GM10248 (cell line): ENCODE measurements at regions not wholly inside any gene's neighbourhood (a gene's known extent, or its start where the extent isn't known, plus 50 kb on each side); places are given as distances from the start of the nearest gene placed in this dataset.

Experiments
- CTCF ChIA-PET: fragments of 300-600 bp; sonication (Branson Sonifier 250); formaldehyde crosslinking; extraction: SDS; loops from one replicate; lab custom pipeline; 2021; ENCODE audit warnings: antibody characterized with exemption; lab: Yijun Ruan, JAX
- POLR2A ChIA-PET: fragments of 350-650 bp; sonication (Branson Sonifier 250); formaldehyde crosslinking; extraction: SDS; loops from one replicate; lab custom pipeline; 2020; ENCODE audit warnings: antibody characterized with exemption; lab: Yijun Ruan, JAX
- DNase-seq: peaks from one replicate; pipeline ENCODE4 v3.0.0; 2012; ENCODE audit errors: extremely low spot score
- CTCF ChIP-seq: IDR thresholded peaks from 2 replicates; pipeline ENCODE4 v1.5.1; 2012; ENCODE audit warnings: mild to moderate bottlenecking, low read depth; ENCODE audit errors: extremely low read depth, missing control alignments, control extremely low read depth

- POLR2A ChIA-PET, result no interaction called here
- CTCF ChIA-PET, result no interaction called here
- no peak for TF ChIP-seq CTCF
- no peak for DNase-seq
These were observed 190.4 kb upstream of the GAS1 start for GRCh38 chr9:87137718-87138117.

GRCh38 chr9:87138128-87139040 lies 191.1 kb upstream of the GAS1 start:
- no peak for TF ChIP-seq CTCF
- ChIA-PET POLR2A (no interaction called here), CTCF (no interaction called here)
- DNase-seq, result no peak

GRCh38 chr9:87139099-87139730 lies 191.9 kb upstream of the GAS1 start:
- ChIA-PET CTCF (no interaction called here), POLR2A (no interaction called here)
- TF ChIP-seq CTCF, result no peak
- DNase-seq, result no peak

- no peak for TF ChIP-seq CTCF
- DNase-seq, result no peak
- ChIA-PET POLR2A (no interaction called here), CTCF (no interaction called here)
These were observed 192.8 kb upstream of the GAS1 start for GRCh38 chr9:87140142-87140541.

GRCh38 chr9:87140605-87141109 lies 193.4 kb upstream of the GAS1 start:
- TF ChIP-seq CTCF, result no peak
- no peak for DNase-seq
- POLR2A ChIA-PET, result no interaction called here
- CTCF ChIA-PET, result interaction anchor here (1.8 kb wide), 1 partner anchor 17 kb away, joined by 4 read pairs; no protein-coding TSS in a partner anchor

GRCh38 chr9:87141124-87141523 lies 193.8 kb upstream of the GAS1 start:
- CTCF ChIA-PET, result interaction anchor here (1.8 kb wide), 1 partner anchor 17 kb away, joined by 4 read pairs; no protein-coding TSS in a partner anchor
- DNase-seq, result no peak
- POLR2A ChIA-PET, result no interaction called here
- TF ChIP-seq CTCF, result no peak
